ENCODE measurements at regions not wholly inside any gene's neighbourhood (a gene's known extent, or its start where the extent isn't known, plus 50 kb on each side); places are given as distances from the start of the nearest gene placed in this dataset.

- TF ChIP-seq CTCF (IDR thresholded peaks at IDR 0.05; ENCODE audit: low read length) (no peak), EZH2 (optimal IDR thresholded peaks at IDR 0.05; ENCODE audit: low read depth, low read length) (no peak)
These were observed 824.9 kb downstream of the KLHL13 start for GRCh38 chrX:117291760-117292159.
